GM04503 (cell line): ENCODE measurements at regions not wholly inside any gene's neighbourhood (a gene's known extent, or its start where the extent isn't known, plus 50 kb on each side); places are given as distances from the start of the nearest gene placed in this dataset.

Source experiments
- DNase-seq: peaks from one replicate; pipeline ENCODE4 v3.0.0-alpha.2; 2012; ENCODE audit warnings: low read depth

DNA sequence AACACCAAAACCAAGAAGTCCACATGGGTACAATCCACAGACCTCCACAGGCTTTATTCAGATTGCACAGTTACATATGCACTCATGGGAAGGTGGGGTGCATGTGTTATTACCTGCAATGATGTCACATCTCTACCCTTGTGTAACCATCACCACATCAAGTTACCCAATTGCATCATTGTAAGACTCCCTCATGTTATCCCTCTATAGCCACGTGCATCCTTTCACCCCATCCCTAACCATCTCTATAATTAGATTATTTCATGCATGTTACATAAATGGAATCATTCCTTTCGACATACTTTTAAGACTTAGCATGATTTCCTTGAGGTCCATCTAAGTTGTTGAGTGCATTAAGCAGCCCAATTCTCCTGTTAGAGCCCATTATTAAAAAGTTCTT lies 408.2 kb upstream of the C16orf82 start:
- no peak for DNase-seq

DNA sequence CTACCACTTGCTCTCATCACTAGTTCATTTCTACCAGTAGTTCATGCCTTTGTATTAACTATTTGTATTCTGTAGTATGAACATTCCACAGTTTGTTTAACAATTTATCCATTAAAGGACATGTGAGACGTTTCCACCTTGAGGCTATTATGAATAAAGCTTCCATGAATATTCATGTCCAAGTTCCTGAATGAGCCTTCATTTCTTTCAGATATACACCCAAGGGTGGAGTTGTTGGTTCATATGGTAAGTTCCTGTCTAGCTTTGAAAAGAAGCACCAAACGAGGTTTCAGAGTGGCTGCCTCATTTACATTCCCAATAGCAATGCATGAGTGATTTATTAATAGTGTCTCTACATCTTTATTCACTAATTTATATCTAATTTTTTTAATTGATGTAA lies 407.8 kb upstream of the C16orf82 start:
- no peak for DNase-seq

DNA sequence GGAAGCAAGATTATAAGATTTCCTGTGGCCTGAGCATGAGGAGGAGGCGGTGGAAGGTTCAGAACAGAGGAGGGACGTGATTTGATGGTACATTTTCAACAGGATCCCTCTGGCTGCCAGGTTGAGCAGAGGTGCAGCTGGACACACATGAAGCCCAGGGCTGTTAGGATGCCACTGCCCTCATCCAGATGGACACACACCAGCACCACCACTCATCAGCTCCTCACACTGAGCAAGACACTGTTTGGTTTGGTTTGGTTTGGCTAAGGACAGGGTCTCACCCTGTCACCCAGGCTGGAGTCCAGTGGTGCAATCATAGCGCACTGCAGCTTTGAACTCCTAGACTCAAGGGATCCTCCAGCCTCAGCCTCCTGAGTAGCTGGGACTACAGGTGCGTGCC lies 402.6 kb upstream of the C16orf82 start:
- no peak for DNase-seq

DNA sequence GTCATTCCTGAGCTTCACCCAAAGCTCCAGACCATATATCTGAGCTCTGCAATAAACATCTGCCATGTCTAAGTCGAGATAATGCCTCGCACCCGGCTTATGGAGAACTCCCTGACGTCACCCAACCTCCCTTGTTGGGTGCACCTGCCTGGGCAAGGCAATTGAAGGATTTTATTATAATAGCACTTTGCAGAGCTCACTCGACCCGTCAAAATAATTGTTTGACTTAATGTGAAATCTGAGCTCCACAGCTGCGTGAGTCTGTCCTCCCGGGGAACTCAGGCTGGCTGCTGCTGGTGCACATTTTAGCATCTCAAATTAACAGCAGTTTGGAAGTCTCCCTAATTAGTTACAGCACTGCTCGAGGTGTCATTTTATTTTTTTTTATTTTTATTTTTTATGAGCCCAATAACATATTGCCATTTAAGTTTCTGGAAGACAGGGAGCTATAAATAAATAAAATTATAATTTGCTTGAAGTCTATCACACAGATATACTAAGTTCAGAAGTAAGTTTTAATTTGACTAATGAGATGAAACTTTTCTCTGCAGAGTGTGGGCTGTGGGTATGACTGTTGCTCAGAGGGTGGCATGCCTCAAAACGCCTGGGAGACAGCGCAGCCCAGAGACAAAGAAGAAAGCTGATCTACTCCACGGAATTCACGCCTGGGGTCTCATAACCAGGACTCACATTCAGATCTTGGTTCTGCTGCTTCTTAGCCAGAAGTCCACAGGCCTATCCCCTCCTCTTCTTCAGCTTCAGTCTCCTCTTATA lies 401.4 kb upstream of the C16orf82 start:
- DNase-seq, result no peak

DNA sequence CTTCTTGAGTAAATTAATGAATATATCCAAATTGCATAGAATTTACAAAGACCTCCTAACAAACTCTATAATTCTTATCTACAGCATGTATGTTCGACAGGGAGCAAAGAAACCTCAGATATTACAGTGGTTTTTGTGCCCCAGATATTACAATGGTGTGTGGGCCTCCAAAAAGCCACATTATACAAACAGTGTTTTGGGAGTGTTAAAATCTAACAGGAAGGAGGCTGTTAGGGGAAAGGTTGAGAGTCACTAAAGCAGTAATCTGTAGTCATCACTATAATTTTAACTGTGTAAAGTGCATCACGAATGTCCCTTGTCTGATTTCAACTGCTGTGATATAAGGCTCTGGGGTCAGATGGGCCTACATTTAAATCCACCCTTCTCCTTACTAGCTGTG lies 400.2 kb upstream of the C16orf82 start:
- no peak for DNase-seq

DNA sequence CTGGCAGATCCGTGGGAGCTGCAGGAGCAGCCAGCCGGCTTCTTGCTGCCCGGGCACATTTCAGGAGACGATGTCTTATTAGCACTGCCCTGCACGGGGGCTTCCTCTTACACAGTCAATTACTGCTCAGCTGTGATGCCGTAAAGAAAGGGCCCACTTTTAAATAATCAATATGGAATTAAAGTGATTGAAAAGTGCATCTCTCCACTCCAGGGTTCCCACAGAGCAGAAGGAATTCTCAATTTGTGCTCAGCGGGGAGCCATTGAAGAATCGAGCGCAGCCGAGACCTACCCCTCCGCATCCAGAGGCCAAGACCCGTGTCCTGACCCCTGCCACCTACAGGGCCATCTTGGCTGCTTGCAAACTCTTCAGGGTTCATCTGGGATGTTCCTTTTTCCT lies 399.4 kb upstream of the C16orf82 start:
- no peak for DNase-seq

DNA sequence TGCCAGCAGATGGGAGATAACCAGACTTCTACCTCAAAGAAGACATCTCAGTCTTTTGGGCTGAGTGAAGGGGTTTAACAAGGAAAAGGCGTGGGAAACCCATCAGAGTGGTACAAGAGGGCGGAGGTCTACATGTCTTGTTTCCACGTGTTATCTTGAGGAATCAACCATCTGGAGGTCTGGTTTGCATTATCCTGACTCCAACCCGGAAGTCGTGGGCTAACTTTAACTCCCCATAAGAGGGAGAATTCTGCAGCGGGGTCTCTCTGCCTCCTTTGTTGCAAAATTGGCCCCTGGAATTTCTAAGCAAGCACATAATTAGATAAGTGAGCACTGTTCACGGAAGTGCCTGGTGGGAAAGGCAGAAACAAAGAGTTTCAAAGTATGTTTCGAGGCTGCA lies 398.7 kb upstream of the C16orf82 start:
- DNase-seq, result no peak

DNA sequence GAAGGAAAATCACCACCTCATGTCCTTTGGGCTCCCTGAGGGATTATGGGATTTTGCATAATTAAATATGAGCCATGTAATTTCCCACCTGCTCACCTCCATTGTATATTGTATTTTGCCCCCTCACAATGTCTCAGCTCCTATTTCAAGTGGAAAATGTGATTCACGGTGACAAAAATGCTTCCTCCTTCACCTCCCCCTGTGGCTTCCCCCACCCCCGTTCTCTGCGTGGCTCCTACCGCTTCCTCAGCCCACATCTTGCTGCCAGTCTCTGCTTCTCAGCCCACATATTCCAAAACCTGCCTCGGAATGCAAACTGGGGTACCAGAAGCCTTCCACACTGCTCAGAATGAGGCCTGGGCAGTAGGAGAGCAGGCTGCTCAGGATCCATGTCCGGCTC lies 394.5 kb upstream of the C16orf82 start:
- no peak for DNase-seq

DNA sequence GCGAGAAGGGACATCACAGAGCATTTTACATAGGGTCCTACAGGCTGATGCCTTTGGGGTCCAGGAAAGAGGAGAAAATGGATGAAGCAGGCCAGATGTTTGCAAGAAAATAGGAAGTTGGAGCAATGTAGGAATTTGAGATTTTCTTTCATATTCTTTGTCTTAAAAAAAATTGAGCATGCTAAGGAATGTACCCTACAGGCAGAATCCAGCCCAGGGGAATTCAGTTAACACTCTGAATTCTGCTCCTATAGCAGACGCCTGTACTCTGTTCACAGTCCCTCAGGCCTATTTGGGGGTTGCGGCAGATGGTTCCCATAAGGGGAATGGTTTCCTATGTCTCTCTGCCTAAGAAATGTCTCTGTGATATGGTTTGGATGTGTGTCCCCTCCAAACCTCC lies 393.7 kb upstream of the C16orf82 start:
- no peak for DNase-seq

DNA sequence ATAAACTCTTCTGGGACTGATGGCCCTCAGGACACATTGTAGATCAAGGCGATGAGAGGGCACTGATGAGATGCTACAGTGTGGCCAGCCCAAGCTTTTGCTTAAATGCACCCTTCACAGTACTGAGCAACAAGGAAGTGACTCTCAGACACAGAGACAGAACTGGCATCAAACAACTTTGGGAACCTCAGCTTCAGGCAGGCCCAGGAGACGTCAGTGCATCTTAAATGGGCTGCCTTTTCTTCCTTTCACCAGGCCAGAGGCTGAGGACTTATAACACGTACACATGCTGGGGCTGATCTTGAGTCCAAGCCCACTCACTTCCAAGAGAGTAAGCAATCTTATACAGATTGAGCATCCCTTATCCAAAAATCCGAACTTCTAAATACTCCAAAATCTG lies 386.1 kb upstream of the C16orf82 start:
- DNase-seq, result no peak

DNA sequence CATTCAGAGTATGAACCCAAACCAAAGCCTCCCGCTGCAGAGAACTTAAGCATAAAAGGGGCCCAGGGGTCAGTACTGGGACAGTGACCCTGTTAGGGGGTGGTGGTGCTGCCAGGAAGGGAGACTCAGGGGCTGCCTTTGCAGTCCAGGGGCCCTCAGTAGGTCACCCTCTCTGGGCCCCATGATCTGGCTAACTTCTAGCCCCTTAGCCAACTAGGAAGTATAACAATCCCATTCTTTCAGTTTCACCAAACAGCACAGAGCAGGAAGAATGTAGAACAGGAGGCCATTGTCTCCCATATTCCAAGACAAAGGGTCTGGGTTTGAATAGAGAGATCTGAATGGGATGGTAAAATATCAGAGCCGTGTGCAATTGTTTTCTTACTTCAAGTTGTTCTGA lies 378.6 kb upstream of the C16orf82 start:
- DNase-seq, result no peak

DNA sequence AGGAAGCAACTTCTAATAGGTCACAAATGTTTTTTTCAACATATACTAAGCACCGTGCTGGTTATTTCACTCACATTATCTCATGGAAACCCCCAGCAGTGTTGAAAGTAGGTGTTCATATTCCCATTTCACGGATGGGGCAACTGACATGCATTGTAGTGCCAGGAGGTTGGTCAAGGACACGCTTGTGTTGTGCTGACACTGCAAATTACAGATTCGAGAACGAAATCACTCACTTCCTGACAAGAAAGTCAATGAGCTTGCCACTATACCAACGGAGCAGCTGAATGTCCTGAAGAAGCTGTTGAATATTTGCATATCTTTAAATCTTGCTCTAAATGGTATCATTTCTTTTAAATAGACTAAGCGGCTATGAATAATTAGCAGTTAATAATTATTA lies 378.0 kb upstream of the C16orf82 start:
- DNase-seq, result no peak

DNA sequence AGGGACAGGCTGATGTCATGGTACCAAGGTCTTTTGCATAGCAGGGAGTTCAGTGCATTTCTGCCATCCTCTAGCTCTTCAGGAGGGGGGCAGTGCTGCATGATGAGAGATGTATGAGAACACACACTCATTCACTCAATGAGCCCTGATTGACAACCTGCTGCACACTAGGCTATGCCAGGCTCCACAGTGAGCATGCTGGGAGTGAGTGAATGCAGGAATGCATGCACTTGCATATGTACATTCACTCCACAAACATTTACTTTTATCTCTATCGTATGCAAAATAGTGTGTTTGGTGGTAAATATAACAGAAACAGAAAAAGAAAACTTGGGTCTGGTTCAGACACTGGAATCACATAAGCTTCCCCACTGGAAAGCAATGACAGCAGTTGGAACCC lies 374.1 kb upstream of the C16orf82 start:
- no peak for DNase-seq

DNA sequence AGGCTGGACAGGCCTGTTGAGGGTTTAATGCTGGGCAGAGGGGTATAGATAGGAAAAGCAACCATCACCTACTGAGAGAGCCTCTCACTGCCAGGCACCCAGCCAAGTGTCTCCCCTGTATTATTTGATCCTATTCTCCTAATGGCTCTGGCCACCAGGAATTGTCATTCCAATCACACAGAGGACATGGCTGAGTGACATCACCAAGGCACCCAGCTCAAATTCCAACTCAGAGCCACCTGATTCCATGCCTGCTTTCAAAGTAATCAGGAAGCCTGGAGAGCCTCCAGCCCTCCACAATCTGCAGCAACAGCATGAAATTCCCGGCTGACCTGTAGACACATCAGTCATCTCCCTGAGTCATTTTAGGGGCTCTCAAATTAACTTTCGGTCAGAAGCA lies 368.9 kb upstream of the C16orf82 start:
- DNase-seq, result no peak

DNA sequence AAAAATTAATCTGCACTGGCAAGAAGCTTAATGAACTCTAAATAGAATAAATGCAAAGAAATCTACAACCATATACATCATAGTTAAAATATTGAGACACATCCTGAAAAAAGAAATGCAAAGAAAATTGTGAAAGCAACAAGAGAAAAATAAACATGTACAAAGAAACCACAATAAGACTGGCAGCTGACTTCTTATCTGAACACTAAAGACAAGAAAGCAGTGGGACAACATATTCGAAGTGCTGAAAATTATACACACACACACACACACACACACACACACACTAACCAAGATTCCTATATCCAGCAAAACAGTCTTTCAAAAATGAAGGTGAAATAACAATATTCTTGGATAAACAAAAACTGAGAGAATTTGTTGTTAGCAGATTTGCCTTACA lies 366.5 kb upstream of the C16orf82 start:
- DNase-seq, result no peak

DNA sequence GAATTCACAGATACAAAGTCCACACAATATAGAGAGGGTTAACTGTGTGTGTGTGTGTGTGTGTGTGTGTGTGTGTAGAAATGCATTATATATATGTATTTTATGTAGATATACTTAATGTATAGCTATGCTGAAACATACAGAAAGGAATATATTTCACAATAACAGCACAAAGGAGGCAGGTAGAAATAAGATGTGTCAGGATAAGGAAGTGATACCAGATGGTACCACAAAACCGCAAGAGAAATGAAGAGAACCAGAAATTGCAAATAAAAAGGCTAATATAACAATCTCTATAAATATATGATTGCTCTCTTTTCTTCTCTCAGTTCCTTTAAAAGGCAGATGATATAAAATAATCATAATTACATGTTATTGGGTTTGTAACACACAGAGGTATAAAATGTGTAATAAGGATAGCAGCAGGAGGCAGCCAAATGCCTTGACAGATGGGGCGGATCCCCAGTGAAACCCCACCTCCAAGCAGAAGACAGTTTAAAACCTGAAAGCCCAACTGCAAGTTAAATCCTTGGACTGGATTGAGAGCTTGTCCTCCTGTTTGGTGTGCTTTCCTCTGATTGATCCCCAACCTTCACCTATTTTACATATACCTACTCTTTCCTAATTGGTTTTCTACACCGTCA lies 365.4 kb upstream of the C16orf82 start:
- no peak for DNase-seq

DNA sequence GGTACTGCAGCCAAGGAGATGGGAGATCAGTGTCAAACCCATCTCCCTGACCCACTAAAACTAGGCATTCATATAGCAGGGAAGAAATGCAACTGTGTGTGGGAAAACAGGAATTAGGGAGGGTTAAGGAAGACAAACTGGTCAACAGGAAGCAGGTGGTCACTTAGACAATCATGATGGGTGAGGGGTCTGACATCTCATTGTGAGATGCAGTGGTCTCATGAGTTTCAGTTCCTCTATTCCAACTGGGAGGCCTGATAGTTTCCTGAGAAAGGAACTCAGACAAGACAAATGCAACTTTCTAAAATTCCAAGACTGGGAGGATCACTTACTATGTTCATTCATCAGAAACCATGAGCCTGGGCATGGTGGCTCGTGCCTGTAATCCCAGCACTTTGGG lies 361.4 kb upstream of the C16orf82 start:
- DNase-seq, result no peak

DNA sequence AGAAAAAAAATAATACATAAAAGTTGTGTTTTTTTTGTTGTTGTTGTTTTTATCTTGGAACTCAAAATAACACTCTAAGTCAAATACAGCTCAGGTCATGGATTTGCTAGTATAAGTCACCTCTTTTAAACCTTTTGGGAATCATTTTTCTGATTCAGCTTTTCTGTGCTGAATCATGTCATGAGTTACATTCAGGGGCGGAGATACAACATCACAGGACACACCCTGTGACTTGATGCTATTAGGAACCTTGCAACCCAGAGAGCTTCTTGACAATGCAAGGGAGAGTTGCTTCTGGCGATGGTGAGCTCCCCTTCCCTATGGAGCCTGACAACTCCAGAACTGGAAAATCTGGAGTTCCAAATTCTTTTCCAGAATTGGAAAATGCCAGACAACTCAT lies 358.3 kb upstream of the C16orf82 start:
- DNase-seq, result no peak

DNA sequence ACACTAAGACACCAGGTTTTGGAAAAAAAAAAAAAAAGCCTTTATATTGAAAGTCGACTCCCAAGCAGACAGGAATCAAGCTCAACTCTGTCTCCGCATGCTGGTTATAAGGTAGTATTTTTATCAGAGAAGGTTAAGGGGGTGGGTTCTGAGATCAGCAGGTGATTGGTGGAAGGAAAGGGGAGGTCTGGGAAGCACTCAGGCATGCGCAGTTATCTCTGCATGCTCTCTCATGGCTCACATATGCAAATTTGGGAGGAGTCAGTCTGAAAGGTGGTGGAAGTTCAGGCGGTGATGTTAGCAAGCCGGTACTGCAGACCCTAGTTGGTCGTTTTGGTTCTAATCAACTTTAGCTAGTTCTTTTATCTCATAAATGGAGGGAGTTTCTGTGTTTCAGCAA lies 357.6 kb upstream of the C16orf82 start:
- DNase-seq, result no peak

DNA sequence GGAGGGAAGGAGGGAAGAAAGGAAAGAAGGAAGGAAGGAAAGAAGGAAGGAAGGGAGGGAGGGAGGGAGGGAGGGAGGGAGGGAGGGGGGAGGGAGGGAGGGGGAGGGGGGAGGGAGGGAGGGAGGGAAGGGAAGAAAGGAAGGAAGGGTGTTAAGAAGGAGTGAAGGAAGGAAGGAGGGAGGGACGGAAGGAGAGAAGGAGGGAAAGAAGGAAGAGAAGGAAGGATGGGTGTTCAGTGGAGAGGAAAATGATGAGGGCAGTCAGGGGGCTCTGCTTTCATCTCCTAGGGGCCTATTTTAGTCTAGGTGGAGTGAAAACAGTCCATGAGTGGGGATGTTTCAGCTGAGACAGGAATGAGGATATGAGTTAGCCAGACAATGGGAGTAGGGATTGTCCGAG lies 357.0 kb upstream of the C16orf82 start:
- no peak for DNase-seq

DNA sequence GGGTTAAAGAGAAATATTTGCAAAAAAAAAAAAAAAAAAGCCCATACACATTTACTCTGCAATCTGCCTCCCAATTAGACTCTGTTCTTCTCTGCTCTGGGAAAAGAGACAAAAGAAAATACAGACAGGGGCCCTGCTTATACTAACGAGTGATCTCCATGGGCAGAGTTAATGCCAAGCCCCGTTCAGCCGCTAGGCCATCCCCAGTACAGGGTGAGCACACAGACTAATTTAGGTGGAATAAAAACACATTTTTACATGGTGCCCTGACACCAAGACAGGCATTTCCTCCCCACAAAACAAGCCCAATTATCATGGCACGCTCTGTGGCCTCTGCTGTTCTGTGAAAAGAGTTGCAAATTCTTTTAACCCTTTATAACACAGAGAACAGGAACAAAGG lies 356.3 kb upstream of the C16orf82 start:
- no peak for DNase-seq

DNA sequence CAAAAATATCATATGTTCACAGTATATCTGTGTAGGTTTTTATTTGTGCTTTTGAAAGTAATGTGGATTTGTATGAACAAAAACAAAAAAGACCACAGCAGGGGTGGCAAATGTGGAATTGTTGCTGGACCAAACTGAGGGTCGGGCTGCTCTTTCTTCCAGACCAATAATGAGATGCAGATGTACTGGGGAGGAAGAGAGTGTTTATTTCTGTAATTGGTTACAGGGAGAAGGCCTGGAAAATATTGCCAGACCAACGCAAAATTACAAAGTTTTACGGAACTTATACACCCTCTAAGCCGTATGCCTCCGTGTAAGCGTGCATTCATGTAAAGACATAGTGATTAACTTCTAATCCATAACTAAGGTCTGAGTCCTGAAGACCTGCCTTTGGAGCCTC lies 353.9 kb upstream of the C16orf82 start:
- DNase-seq, result no peak

DNA sequence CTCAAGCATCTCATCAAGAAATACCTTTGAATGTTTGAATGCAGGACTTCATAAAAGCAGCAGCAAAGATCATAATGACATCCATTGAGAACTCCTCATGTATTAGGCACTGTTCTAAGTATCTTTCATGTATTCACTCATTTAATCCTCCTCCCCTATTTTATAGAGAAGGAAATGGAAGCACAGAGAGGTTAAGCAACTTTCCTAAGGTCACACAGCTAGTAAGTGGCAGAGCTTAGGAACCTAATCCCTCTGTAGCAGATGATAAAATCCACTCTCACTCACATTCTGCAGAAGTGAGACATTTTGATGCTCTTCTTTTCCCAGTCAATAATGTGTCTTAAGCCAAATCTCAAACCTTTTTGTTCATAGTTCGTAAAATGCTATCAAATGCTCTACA lies 350.8 kb upstream of the C16orf82 start:
- no peak for DNase-seq

DNA sequence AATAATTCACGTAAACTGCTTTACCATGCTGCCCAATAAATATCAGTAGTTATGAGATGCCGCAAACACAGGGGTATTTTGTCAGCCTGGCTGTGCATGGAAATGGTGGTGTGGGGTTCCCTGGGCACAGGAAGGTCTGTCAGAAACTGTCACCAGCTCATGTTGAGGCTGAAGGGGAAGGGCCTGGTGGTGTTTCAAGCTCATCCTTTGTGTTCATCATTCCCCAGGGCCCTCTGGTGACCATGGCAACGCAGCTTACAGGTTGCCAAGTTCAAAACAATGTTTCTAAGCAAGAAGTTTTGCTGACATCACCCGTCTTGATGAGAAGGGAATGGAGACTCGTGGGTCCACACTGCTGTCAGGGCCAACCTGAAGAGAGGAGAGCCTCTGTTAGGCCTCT lies 348.9 kb upstream of the C16orf82 start:
- DNase-seq, result no peak
